ENCODE measurements at regions not wholly inside any gene's neighbourhood (a gene's known extent, or its start where the extent isn't known, plus 50 kb on each side); places are given as distances from the start of the nearest gene placed in this dataset.

DNA sequence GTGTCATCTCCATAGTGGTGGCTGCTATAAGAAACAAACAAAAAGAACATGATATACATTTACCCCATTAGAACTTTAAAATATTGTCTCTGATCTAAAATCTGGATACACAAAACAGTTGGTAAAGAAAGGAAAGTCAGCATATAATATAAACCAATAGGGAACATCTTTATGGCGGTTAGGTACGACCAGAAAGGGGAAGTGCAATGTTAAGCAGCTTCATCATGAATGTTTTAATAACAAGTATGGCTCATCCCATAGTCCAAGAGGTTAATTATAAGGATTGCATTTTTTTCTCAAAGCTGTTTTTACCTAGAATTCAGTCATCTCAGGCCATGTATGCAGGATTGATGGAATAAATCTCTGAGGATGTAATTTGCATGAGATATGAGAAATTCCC is 1869.7 kb downstream of the PCDH7 start:
- H3K36me3 ChIP-seq (replicated peaks in 1 of 2): no peaks in the 10 kb centered on the region
- no peaks in the 10 kb centered on the region for H3K4me1 ChIP-seq (replicated peaks in 1 of 2)
- H3K27me3 ChIP-seq: no peaks in the 10 kb centered on the region
- TF ChIP-seq POLR2A (IDR thresholded peaks at IDR 0.05): no peak
- TF ChIP-seq, protein P1, sequence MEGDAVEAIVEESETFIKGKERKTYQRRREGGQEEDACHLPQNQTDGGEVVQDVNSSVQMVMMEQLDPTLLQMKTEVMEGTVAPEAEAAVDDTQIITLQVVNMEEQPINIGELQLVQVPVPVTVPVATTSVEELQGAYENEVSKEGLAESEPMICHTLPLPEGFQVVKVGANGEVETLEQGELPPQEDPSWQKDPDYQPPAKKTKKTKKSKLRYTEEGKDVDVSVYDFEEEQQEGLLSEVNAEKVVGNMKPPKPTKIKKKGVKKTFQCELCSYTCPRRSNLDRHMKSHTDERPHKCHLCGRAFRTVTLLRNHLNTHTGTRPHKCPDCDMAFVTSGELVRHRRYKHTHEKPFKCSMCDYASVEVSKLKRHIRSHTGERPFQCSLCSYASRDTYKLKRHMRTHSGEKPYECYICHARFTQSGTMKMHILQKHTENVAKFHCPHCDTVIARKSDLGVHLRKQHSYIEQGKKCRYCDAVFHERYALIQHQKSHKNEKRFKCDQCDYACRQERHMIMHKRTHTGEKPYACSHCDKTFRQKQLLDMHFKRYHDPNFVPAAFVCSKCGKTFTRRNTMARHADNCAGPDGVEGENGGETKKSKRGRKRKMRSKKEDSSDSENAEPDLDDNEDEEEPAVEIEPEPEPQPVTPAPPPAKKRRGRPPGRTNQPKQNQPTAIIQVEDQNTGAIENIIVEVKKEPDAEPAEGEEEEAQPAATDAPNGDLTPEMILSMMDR (IDR thresholded peaks at IDR 0.05): no peak
- H3K27ac ChIP-seq: no peak overlapping the region
- H3K4me3 ChIP-seq: no peak overlapping the region
- intact Hi-C loops (cut with DNase I): no loop called here
- 48 to 61% (median 54%) methylated on average over 2 of the region's 2 CpGs for WGBS, 4 donors
- no peaks in the 10 kb centered on the region for H3K9me3 ChIP-seq (replicated peaks in 1 of 3)
- no peak for DNase-seq

DNA sequence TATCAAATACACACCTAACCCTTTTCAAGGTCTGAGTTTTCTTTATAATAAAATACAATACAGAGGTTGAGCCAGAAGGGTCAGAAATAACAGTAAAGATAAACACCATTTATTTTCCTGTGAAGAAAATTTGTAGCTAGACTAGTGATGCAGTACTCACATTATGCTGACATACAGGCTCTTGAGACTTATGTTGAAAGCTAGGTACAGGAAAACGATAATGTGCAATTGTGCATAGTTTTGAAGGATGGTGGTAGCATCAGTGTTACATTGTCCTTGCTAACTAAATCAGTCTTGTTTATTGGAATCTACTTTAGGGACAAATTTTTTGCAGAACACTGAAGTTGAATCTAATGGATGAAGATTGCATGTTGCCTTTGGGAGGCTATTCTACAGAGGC is 1877.2 kb downstream of the PCDH7 start:
- Histone ChIP-seq H3K36me3 (replicated peaks in 1 of 2) (no peaks in the 10 kb centered on the region), H3K4me1 (replicated peaks in 1 of 2) (no peaks in the 10 kb centered on the region), H3K27me3 (no peaks in the 10 kb centered on the region), H3K9me3 (replicated peaks in 1 of 3) (no peaks in the 10 kb centered on the region), H3K4me3 (no peak overlapping the region), H3K27ac (no peak overlapping the region)
- WGBS, 4 donors: 27 to 60% (median 38%) methylated on average over 1 of the region's 1 CpG
- intact Hi-C loops (cut with DNase I): no loop called here
- DNase-seq: no peak
- no peak for TF ChIP-seq POLR2A (IDR thresholded peaks at IDR 0.05)
- TF ChIP-seq, protein P1 (IDR thresholded peaks at IDR 0.05): no peak

DNA sequence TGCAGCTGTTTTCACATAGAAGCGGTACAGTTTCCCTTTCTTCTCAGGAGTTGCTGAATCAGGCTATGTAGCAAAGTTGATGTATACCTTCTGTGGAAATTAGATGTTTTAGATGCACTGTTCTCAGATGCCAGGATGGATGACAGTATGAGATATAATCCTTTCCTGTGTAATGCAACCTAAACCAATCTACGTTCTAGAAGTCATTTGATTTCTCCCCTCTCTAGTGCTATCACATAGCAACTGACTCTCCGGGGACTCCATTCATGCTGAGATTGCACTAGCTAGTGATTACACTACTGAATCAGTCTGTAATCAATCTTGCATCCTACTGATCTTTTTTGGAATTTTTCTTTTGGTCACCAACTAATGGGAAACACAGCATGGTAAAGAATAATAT is 1881.7 kb downstream of the PCDH7 start:
- Histone ChIP-seq H3K36me3 (replicated peaks in 1 of 2) (no peaks in the 10 kb centered on the region), H3K27me3 (no peaks in the 10 kb centered on the region), H3K9me3 (replicated peaks in 1 of 3) (no peaks in the 10 kb centered on the region), H3K4me1 (replicated peaks in 1 of 2) (no peaks in the 10 kb centered on the region), H3K27ac (no peak overlapping the region), H3K4me3 (no peak overlapping the region)
- 43 to 59% (median 52%) methylated on average over 3 of the region's 3 CpGs for WGBS, 4 donors
- intact Hi-C loops (cut with DNase I): no loop called here
- TF ChIP-seq POLR2A (IDR thresholded peaks at IDR 0.05): no peak
- TF ChIP-seq, protein P1 (IDR thresholded peaks at IDR 0.05): no peak
- DNase-seq: no peak

DNA sequence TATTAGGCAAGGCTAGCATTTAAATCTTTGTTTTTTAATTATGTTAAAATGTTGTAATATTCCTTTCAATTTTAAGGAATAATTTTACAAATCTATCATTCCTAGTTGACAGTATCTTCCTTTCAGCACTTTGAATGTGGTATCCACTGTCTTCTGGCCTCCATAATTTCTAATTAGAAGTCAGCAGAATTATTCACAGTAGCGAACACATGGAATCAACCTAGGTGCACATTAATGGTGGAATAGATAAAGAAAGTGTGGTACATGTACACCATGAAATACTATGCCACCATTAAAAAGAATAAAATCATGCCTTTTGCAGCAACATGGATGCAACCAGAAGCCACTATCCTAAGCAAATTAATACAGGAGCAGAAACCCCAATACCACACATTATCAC is 1887.8 kb downstream of the PCDH7 start:
- DNase-seq: no peak

More for the DNA sequence above, 1887.8 kb downstream of the PCDH7 start:
- Histone ChIP-seq H3K36me3 (replicated peaks in 1 of 2) (no peaks in the 10 kb centered on the region), H3K9me3 (replicated peaks in 1 of 3) (no peaks in the 10 kb centered on the region), H3K4me3 (no peak overlapping the region), H3K27ac (no peak overlapping the region), H3K27me3 (no peaks in the 10 kb centered on the region), H3K4me1 (replicated peaks in 1 of 2) (no peaks in the 10 kb centered on the region)
- intact Hi-C loops (cut with DNase I): no loop called here
- 47 to 88% (median 83%) methylated on average over 1 of the region's 1 CpG for WGBS, 4 donors
- no peak for TF ChIP-seq POLR2A (IDR thresholded peaks at IDR 0.05)
- TF ChIP-seq, protein P1 (IDR thresholded peaks at IDR 0.05): no peak

Measured in adrenal gland (tissue), 9 donors.